Sigmoid colon (tissue), 6 donors: ENCODE measurements at regions not wholly inside any gene's neighbourhood (a gene's known extent, or its start where the extent isn't known, plus 50 kb on each side); places are given as distances from the start of the nearest gene placed in this dataset.
"Not testable (repeated sequence)": the region's sequence is repeated elsewhere in the genome, so short reads cannot be mapped to it uniquely, and the experiment has no call there.

Experiments used
- DNase-seq: peaks from one replicate; pipeline ENCODE4 v3.0.0-alpha.2; 2019
- H3K27ac ChIP-seq, 4 donors: fragments of 200-600 bp; sonication (generic); one replicate each; pipeline ENCODE4 v1.5.1; 2016 to 2019; ENCODE audit warnings: mild to moderate bottlenecking in 1 of 4
- H3K27me3 ChIP-seq, 3 donors: fragments of 200-600 bp; sonication (generic); one replicate each; pipeline ENCODE4 v1.5.1; 2019; ENCODE audit warnings: mild to moderate bottlenecking in 1 of 3
- H3K36me3 ChIP-seq, 4 donors: fragments of 200-600 bp; sonication (generic); one replicate each; pipeline ENCODE4 v1.5.1; 2016 to 2019
- H3K4me1 ChIP-seq, 4 donors: fragments of 200-600 bp; sonication (generic); one replicate each; pipeline ENCODE4 v1.5.1; 2017 to 2019
- H3K4me3 ChIP-seq, 4 donors: fragments of 200-600 bp; sonication (generic); one replicate each; pipeline ENCODE4 v1.5.1; 2017 to 2019; ENCODE audit warnings: mild to moderate bottlenecking in 2 of 4, moderate library complexity in 1 of 4
- H3K9me3 ChIP-seq, 4 donors: fragments of 200-600 bp in 3 of 4; sonication (generic) in 3 of 4; one replicate each; pipeline versions ENCODE4 v1.5.1 to v1.6.1; 2013 to 2019
- CTCF ChIP-seq, 4 experiments: fragments of 450-650 bp in 3 of 4; fragments of 200-600 bp in 1 of 4; IDR thresholded peaks; one replicate each; pipeline ENCODE4 v1.5.1; 2016 to 2019; ENCODE audit warnings: antibody characterized with exemption in 4 of 4, mild to moderate bottlenecking in 3 of 4, moderate library complexity in 2 of 4
- EP300 ChIP-seq, 4 donors: sonication (generic); formaldehyde crosslinking; IDR thresholded peaks; one replicate each; pipeline ENCODE4 v1.6.1; 2017; ENCODE audit warnings: antibody characterized with exemption in 4 of 4
- POLR2A ChIP-seq, 2 donors: fragments of 450-650 bp; IDR thresholded peaks; one replicate each; pipeline ENCODE4 v1.6.1; 2016; ENCODE audit warnings: antibody characterized with exemption in 2 of 2, mild to moderate bottlenecking in 2 of 2, moderate library complexity in 2 of 2
- POLR2AphosphoS5 ChIP-seq, 4 donors: sonication (generic); formaldehyde crosslinking; IDR thresholded peaks; one replicate each; pipeline ENCODE4 v1.6.1; 2017; ENCODE audit warnings: antibody characterized with exemption in 4 of 4
- WGBS, 2 donors: extraction: QIAGEN DNeasy Blood & Tissue Kit; methylation state at CpG; one replicate each; pipeline ENCODE4 v1.1.7; 2013; 5-methylcytosine and 5-hydroxymethylcytosine counted together
- intact Hi-C: fragments of 100-400 bp; cut with DNase I; formaldehyde crosslinking; loops from one replicate; pipeline ENCODE4 v1.15.1; 2023
- donor health status: healthy with polysubstance abuse.
- donor health status: healthy.

- H3K4me1 ChIP-seq, result no peaks in the 10 kb centered on the region
- H3K9me3 ChIP-seq, result no peaks in the 10 kb centered on the region
- H3K4me3 ChIP-seq, result no peak overlapping the region
- no peaks in the 10 kb centered on the region for H3K36me3 ChIP-seq
- TF ChIP-seq EP300 (IDR thresholded peaks at IDR 0.05) (no peak), POLR2AphosphoS5 (IDR thresholded peaks at IDR 0.05) (no peak), CTCF (IDR thresholded peaks at IDR 0.05) (no peak), POLR2A (IDR thresholded peaks at IDR 0.05) (no peak)
- intact Hi-C loops, result no loop called here
- no peak overlapping the region for H3K27ac ChIP-seq
- no peak for DNase-seq
- H3K27me3 ChIP-seq, result no peaks in the 10 kb centered on the region
Measured at GRCh38 chrX:51257490-51257889, 75.1 kb upstream of the NUDT10 start.

- H3K9me3 ChIP-seq, H3K27me3 ChIP-seq, H3K4me1 ChIP-seq, intact Hi-C loops, DNase-seq, H3K27ac ChIP-seq, H3K36me3 ChIP-seq, H3K4me3 ChIP-seq: not testable (repeated sequence)
- WGBS, 2 donors, result 77 to 82% methylated on average over 13 of the region's 13 CpGs
Measured at GRCh38 chrX:51262271-51262670, 70.4 kb upstream of the NUDT10 start.

GRCh38 chrX:51272638-51273037 is 60.0 kb upstream of the NUDT10 start:
- H3K27me3 ChIP-seq, result no peaks in the 10 kb centered on the region
- WGBS, 2 donors, result 44 to 77% methylated on average over 2 of the region's 2 CpGs
- H3K4me3 ChIP-seq, result no peak overlapping the region
- no peaks in the 10 kb centered on the region for H3K36me3 ChIP-seq
- DNase-seq, result no peak
- no peak overlapping the region for H3K27ac ChIP-seq
- no peaks in the 10 kb centered on the region for H3K9me3 ChIP-seq
- TF ChIP-seq POLR2AphosphoS5 (IDR thresholded peaks at IDR 0.05) (no peak), POLR2A (IDR thresholded peaks at IDR 0.05) (no peak), CTCF (IDR thresholded peaks at IDR 0.05) (no peak)
- no peaks in the 10 kb centered on the region for H3K4me1 ChIP-seq
- intact Hi-C loops, result no loop called here

GRCh38 chrX:51281758-51282318 is 50.8 kb upstream of the NUDT10 start:
- no peaks in the 10 kb centered on the region for H3K4me1 ChIP-seq
- H3K4me3 ChIP-seq, result no peak overlapping the region
- no peaks in the 10 kb centered on the region for H3K27me3 ChIP-seq
- TF ChIP-seq EP300 (IDR thresholded peaks at IDR 0.05) (no peak), POLR2A (IDR thresholded peaks at IDR 0.05) (no peak), POLR2AphosphoS5 (IDR thresholded peaks at IDR 0.05) (no peak), CTCF (IDR thresholded peaks at IDR 0.05) (no peak)
- intact Hi-C loops, result no loop called here
- no peak overlapping the region for H3K27ac ChIP-seq
- 69 to 83% methylated on average over 6 of the region's 6 CpGs for WGBS, 2 donors
- H3K36me3 ChIP-seq, result no peaks in the 10 kb centered on the region
- no peak for DNase-seq
- no peaks in the 10 kb centered on the region for H3K9me3 ChIP-seq
